Activated B cell treated with CpG ODN at 0.5 μM for 24 hours (primary cell): ENCODE measurements at regions not wholly inside any gene's neighbourhood (a gene's known extent, or its start where the extent isn't known, plus 50 kb on each side); places are given as distances from the start of the nearest gene placed in this dataset.
A peak's percentile ranks its signal among the peaks of the same experiment; 100 is the strongest.

Source experiments
- ATAC-seq: fragments of 200-7000 bp; cut with Tn5 transposase; one replicate; pipeline ENCODE4 v1.10.0; 2021; ENCODE audit warnings: low read depth, mild to moderate bottlenecking, moderate library complexity
- CTCF ChIA-PET: fragments of 350-600 bp; sonication (Branson Sonifier 250); formaldehyde crosslinking; loops from one replicate; lab custom pipeline; 2021; ENCODE audit warnings: antibody characterized with exemption; lab: Charles Lee
- POLR2A ChIA-PET: fragments of 350-600 bp; sonication (Branson Sonifier 250); formaldehyde crosslinking; loops from one replicate; lab custom pipeline; 2021; ENCODE audit warnings: antibody characterized with exemption; lab: Charles Lee
- DNase-seq: peaks from one replicate; pipeline ENCODE4 v3.0.0; 2022
- H3K27ac Mint-ChIP-seq: one replicate; pipeline ENCODE4 v1.8.0; 2020; ENCODE audit warnings: mixed read lengths
- H3K27me3 Mint-ChIP-seq: one replicate; pipeline ENCODE4 v1.8.0; 2021; ENCODE audit warnings: mixed read lengths
- H3K36me3 Mint-ChIP-seq: one replicate; pipeline ENCODE4 v1.8.0; 2021; ENCODE audit warnings: low read depth, mixed read lengths
- H3K4me1 Mint-ChIP-seq: one replicate; pipeline ENCODE4 v1.8.0; 2021; ENCODE audit warnings: mixed read lengths
- H3K4me3 Mint-ChIP-seq: one replicate; pipeline ENCODE4 v1.8.0; 2020; ENCODE audit warnings: mild to moderate bottlenecking, mixed read lengths
- H3K9me3 Mint-ChIP-seq: one replicate; pipeline ENCODE4 v1.8.0; 2020; ENCODE audit warnings: mixed read lengths
- intact Hi-C: fragments of 100-400 bp; cut with micrococcal nuclease; formaldehyde crosslinking; loops from one replicate; pipeline ENCODE4 v1.15.1; 2024
- TF ChIP-seq, protein P1 (sequence below): fragments of 200-600 bp; IDR thresholded peaks from one replicate; pipeline ENCODE4 v1.8.0; 2022; ENCODE audit warnings: antibody characterized with exemption, mild to moderate bottlenecking

- intact Hi-C loops: no loop called here
- H3K9me3 Mint-ChIP-seq: no peaks in the 10 kb centered on the region
- DNase-seq (no peak), ATAC-seq (no peak)
- H3K4me3 Mint-ChIP-seq: no peak overlapping the region
- ChIA-PET POLR2A (no interaction called here), CTCF (no interaction called here)
- TF ChIP-seq, protein P1, sequence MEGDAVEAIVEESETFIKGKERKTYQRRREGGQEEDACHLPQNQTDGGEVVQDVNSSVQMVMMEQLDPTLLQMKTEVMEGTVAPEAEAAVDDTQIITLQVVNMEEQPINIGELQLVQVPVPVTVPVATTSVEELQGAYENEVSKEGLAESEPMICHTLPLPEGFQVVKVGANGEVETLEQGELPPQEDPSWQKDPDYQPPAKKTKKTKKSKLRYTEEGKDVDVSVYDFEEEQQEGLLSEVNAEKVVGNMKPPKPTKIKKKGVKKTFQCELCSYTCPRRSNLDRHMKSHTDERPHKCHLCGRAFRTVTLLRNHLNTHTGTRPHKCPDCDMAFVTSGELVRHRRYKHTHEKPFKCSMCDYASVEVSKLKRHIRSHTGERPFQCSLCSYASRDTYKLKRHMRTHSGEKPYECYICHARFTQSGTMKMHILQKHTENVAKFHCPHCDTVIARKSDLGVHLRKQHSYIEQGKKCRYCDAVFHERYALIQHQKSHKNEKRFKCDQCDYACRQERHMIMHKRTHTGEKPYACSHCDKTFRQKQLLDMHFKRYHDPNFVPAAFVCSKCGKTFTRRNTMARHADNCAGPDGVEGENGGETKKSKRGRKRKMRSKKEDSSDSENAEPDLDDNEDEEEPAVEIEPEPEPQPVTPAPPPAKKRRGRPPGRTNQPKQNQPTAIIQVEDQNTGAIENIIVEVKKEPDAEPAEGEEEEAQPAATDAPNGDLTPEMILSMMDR: no peak
- no peaks in the 10 kb centered on the region for H3K4me1 Mint-ChIP-seq
- H3K27me3 Mint-ChIP-seq: peaks cover 2% of the 10 kb centered on the region
- no peak overlapping the region for H3K27ac Mint-ChIP-seq
- H3K36me3 Mint-ChIP-seq: no peaks in the 10 kb centered on the region
These were observed 157.4 kb downstream of the KLHL28 start for GRCh38 chr14:44804391-44804790.

GRCh38 chr14:44803239-44803905 is 158.4 kb downstream of the KLHL28 start:
- intact Hi-C loops: no loop called here
- peaks cover 2% of the 10 kb centered on the region for H3K27me3 Mint-ChIP-seq
- DNase-seq: no peak

DNA sequence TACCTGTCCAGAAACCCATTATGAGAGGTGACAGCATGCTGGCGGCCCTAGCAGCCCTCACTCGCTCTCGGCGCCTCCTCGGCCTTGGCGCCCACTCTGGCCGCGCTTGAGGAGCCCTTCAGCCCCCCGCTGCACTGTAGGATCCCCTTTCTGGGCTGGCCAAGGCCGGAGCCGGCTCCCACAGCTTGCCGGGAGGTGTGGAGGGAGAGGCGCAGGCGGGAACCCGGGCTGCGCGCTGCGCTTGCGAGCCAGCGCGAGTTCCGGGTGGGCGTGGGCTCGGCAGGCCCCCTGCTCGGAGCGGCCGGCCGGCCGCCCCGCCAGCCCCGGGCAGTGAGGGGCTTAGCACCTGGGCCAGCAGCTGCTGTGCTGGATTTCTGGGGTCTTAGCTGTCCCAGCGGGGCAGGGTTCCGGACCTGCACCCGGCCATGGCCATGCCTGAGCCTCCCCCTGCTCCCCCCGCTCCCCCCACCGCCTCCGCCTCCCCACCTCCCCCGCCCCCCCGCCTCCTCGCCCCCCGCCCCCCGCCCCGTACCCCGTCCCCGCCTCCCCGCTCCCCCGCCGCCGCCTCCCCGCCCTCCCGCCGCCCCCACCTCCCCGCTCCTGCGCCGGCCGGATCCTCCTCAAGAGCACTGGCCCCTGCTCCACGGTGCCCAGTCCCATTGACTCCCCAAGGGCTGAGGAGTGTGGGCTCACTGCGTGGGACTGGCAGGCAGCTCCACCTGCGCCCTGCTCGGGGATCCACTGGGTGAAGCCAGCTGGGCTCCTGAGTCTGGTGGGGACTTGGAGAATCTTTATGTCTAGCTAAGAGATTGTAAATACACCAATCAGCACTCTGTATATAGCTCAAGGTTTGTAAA is 163.1 kb downstream of the KLHL28 start:
- ATAC-seq (no peak), DNase-seq (no peak)
- Mint-ChIP-seq H3K27ac (no peak overlapping the region), H3K4me3 (no peak overlapping the region), H3K4me1 (no peaks in the 10 kb centered on the region), H3K9me3 (no peaks in the 10 kb centered on the region), H3K27me3 (no peaks in the 10 kb centered on the region), H3K36me3 (no peaks in the 10 kb centered on the region)
- TF ChIP-seq, protein P1: no peak
- ChIA-PET CTCF (no interaction called here), POLR2A (no interaction called here)
- intact Hi-C loops: no loop called here

More at GRCh38 chr14:44803239-44803905, 158.4 kb downstream of the KLHL28 start:
- Mint-ChIP-seq H3K4me1 (no peaks in the 10 kb centered on the region), H3K9me3 (no peaks in the 10 kb centered on the region), H3K36me3 (no peaks in the 10 kb centered on the region), H3K4me3 (no peak overlapping the region), H3K27ac (no peak overlapping the region)
- TF ChIP-seq, protein P1: no peak
- POLR2A ChIA-PET: no interaction called here
- ATAC-seq: peak; percentile 67
- CTCF ChIA-PET: no interaction called here

DNA sequence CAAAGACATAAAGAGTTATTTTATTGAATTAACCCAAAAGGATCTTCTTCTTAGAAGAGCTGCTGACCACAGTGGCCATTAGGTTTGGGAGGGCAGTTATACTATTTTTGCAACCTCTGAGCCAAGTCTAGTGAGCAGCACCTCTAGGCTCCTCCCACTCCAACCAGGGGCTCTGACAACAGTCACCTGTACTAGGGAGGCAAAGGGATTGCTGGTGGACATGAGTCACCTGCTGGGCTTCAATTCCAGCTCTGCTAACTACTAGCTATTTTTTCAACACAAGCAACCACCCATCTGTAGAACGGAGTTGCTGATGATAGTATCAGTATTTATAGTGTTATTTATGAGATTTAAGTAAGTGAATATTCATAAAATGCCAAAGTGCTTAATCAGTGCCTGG is 166.0 kb downstream of the KLHL28 start:
- intact Hi-C loops: no loop called here
- no peak for DNase-seq

DNA sequence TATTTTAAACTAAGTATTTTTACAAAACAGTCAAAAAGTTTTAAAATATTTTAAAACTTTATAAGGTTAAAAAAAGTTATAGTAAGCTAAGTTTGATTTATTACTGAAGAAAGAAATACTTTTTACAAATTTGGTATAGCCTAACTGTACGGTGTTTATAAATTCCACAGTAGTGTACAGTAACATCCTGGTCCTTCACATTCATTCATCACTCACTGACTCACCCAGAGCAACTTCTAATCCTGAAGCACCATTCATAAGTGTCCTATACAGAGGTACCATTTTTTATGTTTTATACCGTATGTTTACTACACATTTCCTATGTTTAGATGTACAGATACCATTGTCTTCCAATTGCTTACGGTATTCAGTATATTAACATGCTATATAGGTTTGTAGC is 170.0 kb downstream of the KLHL28 start:
- CTCF ChIA-PET: no interaction called here
- no peak for ATAC-seq
- TF ChIP-seq, protein P1: no peak
- no peak overlapping the region for H3K27ac Mint-ChIP-seq
- POLR2A ChIA-PET: no interaction called here
- peaks cover 3% of the 10 kb centered on the region for H3K27me3 Mint-ChIP-seq
- no peaks in the 10 kb centered on the region for H3K36me3 Mint-ChIP-seq
- no peak overlapping the region for H3K4me3 Mint-ChIP-seq
- intact Hi-C loops: no loop called here
- H3K9me3 Mint-ChIP-seq: no peaks in the 10 kb centered on the region
- H3K4me1 Mint-ChIP-seq: no peaks in the 10 kb centered on the region
- DNase-seq: no peak

More for the DNA sequence above, 166.0 kb downstream of the KLHL28 start:
- H3K9me3 Mint-ChIP-seq: no peaks in the 10 kb centered on the region
- no peak overlapping the region for H3K27ac Mint-ChIP-seq
- TF ChIP-seq, protein P1: no peak
- no peak for ATAC-seq
- H3K27me3 Mint-ChIP-seq: no peaks in the 10 kb centered on the region
- CTCF ChIA-PET: no interaction called here
- no peak overlapping the region for H3K4me3 Mint-ChIP-seq
- no peaks in the 10 kb centered on the region for H3K36me3 Mint-ChIP-seq
- POLR2A ChIA-PET: no interaction called here
- no peaks in the 10 kb centered on the region for H3K4me1 Mint-ChIP-seq
